GM23248 (cell line): ENCODE measurements at regions not wholly inside any gene's neighbourhood (a gene's known extent, or its start where the extent isn't known, plus 50 kb on each side); places are given as distances from the start of the nearest gene placed in this dataset.

ENCODE experiments used
- EZH2 ChIP-seq: fragments of 200-600 bp; sonication (generic); IDR thresholded peaks from 2 replicates; pipeline ENCODE4 v1.6.1; 2018; ENCODE audit warnings: antibody characterized with exemption, mild to moderate bottlenecking; ENCODE audit not compliant: insufficient read depth, poor library complexity, severe bottlenecking
- EZH2phosphoT487 ChIP-seq: fragments of 200-600 bp; sonication (generic); IDR thresholded peaks from 2 replicates; pipeline ENCODE4 v1.6.1; 2018; ENCODE audit warnings: antibody characterized with exemption, moderate library complexity, mild to moderate bottlenecking, low read depth; ENCODE audit not compliant: insufficient read depth

DNA sequence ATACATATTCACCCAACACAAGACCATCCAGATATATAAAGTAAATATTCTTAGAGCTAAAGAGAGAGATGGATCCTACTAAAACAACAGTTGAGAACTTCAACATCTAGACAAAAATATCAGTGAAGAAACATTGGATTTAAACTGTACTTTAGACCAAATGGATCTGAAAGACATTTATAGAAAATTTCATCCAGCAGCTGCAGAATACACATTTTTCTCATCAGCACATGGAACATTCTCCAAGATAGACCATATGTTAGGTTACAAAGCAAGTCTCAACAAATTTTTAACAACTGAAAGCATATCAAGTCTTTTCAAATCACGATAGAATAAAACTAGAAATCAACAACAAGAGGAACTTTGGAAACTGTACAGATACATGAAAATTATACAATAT is 369.0 kb upstream of the CCDC54 start:
- TF ChIP-seq EZH2 (no peak), EZH2phosphoT487 (no peak)
